C4-2B (cell line): ENCODE measurements at regions not wholly inside any gene's neighbourhood (a gene's known extent, or its start where the extent isn't known, plus 50 kb on each side); places are given as distances from the start of the nearest gene placed in this dataset.

Experiments used
- ZFX ChIP-seq: fragments of 450-650 bp; IDR thresholded peaks from 2 replicates; pipeline ENCODE4 v1.6.1; 2017
- TF ChIP-seq, protein P1 (sequence below): fragments of 450-650 bp; conservative IDR thresholded peaks from 2 replicates; pipeline ENCODE4 v1.5.1; 2017; ENCODE audit warnings: mild to moderate bottlenecking

DNA sequence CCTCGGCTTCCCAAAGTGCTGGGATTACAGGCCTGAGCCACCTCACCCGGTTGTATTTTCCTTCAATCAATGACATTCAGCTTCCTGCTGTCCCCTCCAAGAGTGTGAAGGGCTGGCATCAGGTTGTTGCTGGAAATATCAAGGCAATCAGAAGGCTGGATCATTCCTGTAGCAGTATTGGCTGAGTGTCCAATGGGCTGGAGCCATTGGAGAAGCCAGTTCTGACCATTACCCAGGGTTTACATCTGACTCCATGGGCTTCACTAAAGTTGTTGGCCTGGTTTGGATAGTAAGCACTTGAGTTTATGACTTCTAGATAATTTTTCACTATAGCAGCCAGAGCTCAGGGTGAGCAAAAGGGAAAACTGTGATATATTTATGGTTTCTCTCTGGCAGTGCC is 137.0 kb downstream of the DLEU7 start:
- TF ChIP-seq, protein P1, sequence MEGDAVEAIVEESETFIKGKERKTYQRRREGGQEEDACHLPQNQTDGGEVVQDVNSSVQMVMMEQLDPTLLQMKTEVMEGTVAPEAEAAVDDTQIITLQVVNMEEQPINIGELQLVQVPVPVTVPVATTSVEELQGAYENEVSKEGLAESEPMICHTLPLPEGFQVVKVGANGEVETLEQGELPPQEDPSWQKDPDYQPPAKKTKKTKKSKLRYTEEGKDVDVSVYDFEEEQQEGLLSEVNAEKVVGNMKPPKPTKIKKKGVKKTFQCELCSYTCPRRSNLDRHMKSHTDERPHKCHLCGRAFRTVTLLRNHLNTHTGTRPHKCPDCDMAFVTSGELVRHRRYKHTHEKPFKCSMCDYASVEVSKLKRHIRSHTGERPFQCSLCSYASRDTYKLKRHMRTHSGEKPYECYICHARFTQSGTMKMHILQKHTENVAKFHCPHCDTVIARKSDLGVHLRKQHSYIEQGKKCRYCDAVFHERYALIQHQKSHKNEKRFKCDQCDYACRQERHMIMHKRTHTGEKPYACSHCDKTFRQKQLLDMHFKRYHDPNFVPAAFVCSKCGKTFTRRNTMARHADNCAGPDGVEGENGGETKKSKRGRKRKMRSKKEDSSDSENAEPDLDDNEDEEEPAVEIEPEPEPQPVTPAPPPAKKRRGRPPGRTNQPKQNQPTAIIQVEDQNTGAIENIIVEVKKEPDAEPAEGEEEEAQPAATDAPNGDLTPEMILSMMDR, result no peak
- no peak for TF ChIP-seq ZFX
